ENCODE measurements at regions not wholly inside any gene's neighbourhood (a gene's known extent, or its start where the extent isn't known, plus 50 kb on each side); places are given as distances from the start of the nearest gene placed in this dataset.

DNA sequence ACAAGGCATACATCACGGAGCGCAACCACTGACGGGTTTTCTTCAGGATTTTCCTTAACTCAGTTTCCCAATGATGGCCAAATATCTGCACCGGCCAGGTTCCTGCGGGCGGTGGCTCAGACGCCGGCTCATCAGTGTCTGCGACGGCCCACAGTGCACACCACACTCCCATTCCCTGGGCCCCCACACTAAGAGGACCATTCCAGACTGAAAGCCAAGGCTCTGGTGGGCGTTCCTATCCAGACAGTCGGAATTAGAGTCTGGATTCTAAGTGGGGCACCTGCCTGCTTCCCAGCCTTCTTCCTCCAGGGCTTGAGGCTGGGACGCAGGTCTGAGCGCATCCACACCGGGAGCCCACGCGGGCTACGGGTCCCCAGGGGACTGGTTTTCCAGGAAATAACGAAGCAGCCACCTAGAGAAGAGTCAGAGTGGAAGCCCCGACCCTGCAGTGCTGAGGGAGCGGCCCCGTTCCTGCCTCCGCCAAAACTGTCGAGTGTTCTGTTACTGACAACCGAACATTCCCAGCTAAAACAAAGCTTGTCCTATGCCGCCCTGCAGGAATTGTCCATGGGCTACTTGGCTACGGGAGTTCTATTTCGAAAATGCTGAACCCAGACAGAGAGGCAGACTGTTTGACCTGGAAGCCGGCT is 75.3 kb downstream of the TMEM18 start:
- no peak overlapping the region for H3K4me3 Mint-ChIP-seq
- no peaks in the 10 kb centered on the region for H3K4me1 Mint-ChIP-seq (ENCODE audit: low read depth)
- H3K27ac Mint-ChIP-seq, result no peak overlapping the region
- H3K9me3 Mint-ChIP-seq, result no peaks in the 10 kb centered on the region
- no peak for DNase-seq
- H3K27me3 Mint-ChIP-seq, result peaks cover under 1% of the 10 kb centered on the region
- no peaks in the 10 kb centered on the region for H3K36me3 Mint-ChIP-seq (ENCODE audit: low read depth)

DNA sequence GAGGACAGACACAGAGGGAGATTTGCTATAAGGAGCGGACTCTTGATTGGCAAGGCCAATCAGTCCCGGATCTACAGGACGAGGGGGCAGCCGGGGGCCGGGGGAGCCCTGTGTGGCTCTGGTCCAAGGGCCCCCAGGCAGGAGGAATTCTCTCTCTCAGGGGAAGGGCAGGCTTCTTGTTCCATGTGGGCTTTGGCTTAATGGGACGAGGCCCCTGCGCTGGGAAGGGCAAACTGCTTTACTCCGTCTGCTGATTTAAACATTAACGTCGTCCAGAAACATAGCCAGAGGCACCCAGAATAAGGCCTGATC is 75.9 kb downstream of the TMEM18 start:
- Mint-ChIP-seq H3K4me3 (no peak overlapping the region), H3K27me3 (no peaks in the 10 kb centered on the region), H3K36me3 (ENCODE audit: low read depth) (no peaks in the 10 kb centered on the region), H3K9me3 (no peaks in the 10 kb centered on the region), H3K4me1 (ENCODE audit: low read depth) (no peaks in the 10 kb centered on the region), H3K27ac (no peak overlapping the region)
- DNase-seq, result no peak

DNA sequence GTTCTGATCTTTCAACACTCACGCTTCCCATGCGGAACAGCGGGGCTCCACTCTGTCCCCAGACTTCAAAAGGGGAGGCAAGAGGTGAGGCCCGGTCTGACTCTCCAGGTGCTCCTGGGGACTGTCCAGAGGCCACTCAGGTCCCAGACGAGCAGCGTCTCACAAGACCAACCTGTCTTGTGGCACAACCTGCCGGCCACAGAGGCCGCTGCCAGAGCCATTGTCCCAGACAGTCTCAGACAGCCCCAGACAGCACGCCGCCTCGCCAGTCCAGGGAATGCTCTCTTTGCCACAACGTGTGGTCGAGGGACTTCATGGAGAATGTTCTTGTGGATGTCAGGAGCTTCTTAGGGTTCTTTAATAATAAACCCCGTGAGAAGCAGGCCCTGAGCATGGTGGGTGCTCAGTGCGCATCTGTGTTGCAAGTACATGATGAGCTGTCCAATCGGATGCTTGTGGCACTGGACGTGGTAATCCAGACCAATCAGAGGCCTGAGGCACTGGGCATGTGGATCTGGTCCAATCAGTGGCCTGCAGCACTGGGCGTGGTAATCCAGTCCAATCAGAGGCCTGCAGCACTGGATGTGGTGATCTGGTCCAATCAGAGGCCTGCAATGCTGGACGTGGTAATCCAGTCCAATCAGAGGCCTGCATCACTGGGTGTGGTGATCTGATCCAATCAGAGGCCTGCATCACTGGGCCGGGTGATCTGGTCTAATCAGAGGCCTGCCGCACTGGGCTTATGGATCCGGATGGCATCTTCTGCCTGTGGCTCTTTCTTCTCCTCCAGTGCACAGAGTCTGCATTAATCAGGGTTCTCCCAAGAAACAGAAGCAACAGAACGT is 76.4 kb downstream of the TMEM18 start:
- Mint-ChIP-seq H3K27me3 (no peaks in the 10 kb centered on the region), H3K27ac (no peak overlapping the region), H3K36me3 (ENCODE audit: low read depth) (no peaks in the 10 kb centered on the region), H3K4me3 (no peak overlapping the region), H3K4me1 (ENCODE audit: low read depth) (no peaks in the 10 kb centered on the region), H3K9me3 (no peaks in the 10 kb centered on the region)
- DNase-seq, result no peak

- H3K27ac Mint-ChIP-seq, result no peak overlapping the region
- DNase-seq, result no peak
- no peaks in the 10 kb centered on the region for H3K4me1 Mint-ChIP-seq (ENCODE audit: low read depth)
- no peaks in the 10 kb centered on the region for H3K27me3 Mint-ChIP-seq
- H3K36me3 Mint-ChIP-seq (ENCODE audit: low read depth), result no peaks in the 10 kb centered on the region
- no peaks in the 10 kb centered on the region for H3K9me3 Mint-ChIP-seq
- H3K4me3 Mint-ChIP-seq, result no peak overlapping the region
Observed at GRCh38 chr2:599601-600000, 77.6 kb downstream of the TMEM18 start.

DNA sequence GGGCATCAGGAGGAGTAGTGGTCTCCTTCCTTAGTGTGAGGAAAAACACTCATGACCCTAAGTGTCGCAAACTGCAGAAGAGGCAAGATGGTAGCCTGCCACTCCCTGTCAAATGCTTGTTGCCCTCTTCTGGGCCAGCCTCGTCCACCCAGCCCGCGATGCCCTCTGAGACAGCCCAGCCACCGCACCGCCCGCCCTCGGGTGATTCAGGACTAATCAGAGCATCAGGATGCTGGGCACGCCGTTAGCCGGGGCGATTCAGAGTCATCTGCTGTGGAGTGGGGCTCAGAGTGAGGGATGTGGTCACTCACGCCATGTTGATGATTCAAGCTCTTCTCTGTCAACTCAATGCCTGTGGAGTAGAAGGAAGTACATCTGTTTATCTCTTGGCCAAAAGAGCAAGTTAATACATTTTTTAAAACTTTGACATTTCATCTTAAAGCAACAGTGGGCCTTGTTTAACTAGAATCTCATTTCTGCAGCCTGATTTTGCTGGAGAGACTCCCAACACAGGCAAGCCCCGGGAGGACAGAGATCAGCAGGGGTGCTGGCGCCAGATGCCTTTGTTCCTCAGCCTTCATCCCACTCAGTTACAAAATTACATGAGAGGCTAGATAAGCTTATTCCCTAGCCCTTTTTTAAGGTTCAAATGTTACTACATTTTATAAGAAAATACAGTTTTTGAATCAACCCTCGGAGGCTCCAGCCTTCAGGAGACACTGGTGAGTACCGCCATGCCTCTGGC is 79.0 kb downstream of the TMEM18 start:
- Mint-ChIP-seq H3K27me3 (no peaks in the 10 kb centered on the region), H3K27ac (no peak overlapping the region), H3K9me3 (no peaks in the 10 kb centered on the region), H3K4me3 (no peak overlapping the region), H3K36me3 (ENCODE audit: low read depth) (no peaks in the 10 kb centered on the region), H3K4me1 (ENCODE audit: low read depth) (no peaks in the 10 kb centered on the region)
- no peak for DNase-seq

GRCh38 chr2:595831-596592 is 81.2 kb downstream of the TMEM18 start:
- H3K9me3 Mint-ChIP-seq, result no peaks in the 10 kb centered on the region
- DNase-seq, result no peak
- no peaks in the 10 kb centered on the region for H3K36me3 Mint-ChIP-seq (ENCODE audit: low read depth)
- no peaks in the 10 kb centered on the region for H3K27me3 Mint-ChIP-seq
- no peak overlapping the region for H3K27ac Mint-ChIP-seq
- H3K4me3 Mint-ChIP-seq, result no peak overlapping the region
- no peaks in the 10 kb centered on the region for H3K4me1 Mint-ChIP-seq (ENCODE audit: low read depth)

DNA sequence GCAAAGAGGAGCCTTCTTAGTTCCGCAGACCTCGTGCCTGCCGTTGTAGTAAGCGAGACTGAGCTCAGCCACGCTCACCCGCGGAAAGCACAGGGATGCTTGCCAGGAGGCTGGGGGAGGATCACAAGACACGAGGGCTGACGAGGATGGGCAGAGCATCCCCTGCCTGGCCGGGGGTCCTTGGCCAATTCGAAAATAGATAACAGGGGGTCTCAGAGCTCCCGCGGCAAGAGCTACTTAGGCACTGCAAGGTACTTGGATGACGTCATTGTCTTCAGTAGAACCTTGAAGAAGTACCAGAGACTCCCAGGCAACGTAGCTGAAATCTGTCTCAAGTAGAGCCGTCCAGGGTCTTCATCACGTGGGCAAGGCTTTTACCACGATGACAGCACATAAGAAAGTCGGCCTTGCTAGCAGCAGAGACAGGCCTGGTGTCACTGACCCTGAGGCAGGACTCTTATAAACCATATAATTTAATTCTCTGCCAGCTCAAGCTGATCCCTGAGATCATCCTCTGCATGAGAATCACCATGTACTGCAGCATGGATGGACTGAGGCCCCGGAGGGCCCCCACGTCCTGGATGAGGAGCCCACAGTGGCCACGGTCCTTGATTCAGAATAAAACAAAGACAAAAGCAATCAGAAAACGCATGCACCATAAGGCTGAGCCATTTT is 81.9 kb downstream of the TMEM18 start:
- Mint-ChIP-seq H3K27ac (no peak overlapping the region), H3K36me3 (ENCODE audit: low read depth) (no peaks in the 10 kb centered on the region), H3K4me1 (ENCODE audit: low read depth) (no peaks in the 10 kb centered on the region), H3K27me3 (peaks cover 5% of the 10 kb centered on the region), H3K4me3 (no peak overlapping the region), H3K9me3 (no peaks in the 10 kb centered on the region)
- no peak for DNase-seq

DNA sequence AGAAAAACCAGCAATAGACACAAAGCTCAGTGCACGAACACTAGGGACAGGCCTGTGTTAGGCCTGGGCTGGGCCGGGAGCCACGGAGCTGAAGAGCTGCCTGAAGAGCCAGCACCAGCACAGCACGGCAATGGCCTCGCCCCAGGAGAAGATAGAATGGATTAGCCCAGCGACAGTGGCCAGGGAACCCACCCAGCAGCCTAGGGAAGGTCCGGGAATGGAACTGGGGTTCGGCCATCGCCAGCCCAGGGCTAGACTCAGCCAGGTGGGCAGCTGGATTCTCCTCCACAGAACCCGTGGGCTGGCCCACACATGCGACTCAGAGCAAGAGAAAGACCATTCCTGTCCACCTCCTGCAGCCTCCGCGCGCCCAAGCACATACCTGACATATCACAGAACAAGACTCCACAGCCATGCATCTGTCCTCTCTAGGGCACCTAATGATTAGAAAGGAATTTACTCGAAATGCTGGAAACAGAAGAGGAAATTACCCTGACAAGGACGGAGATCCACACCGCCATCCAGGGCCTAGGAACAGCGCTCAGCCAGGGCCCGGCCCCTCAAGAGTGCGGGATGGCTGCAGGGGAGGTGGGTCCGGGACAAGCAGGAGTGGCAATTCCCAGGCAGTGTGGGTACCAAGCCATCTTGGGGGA is 82.8 kb downstream of the TMEM18 start:
- Mint-ChIP-seq H3K27me3 (peaks cover 10% of the 10 kb centered on the region), H3K4me3 (no peak overlapping the region), H3K27ac (no peak overlapping the region), H3K4me1 (ENCODE audit: low read depth) (no peaks in the 10 kb centered on the region), H3K36me3 (ENCODE audit: low read depth) (no peaks in the 10 kb centered on the region), H3K9me3 (no peaks in the 10 kb centered on the region)
- no peak for DNase-seq

- H3K4me1 Mint-ChIP-seq (ENCODE audit: low read depth), result no peaks in the 10 kb centered on the region
Observed at GRCh38 chr2:593356-594026, 83.7 kb downstream of the TMEM18 start.

GRCh38 chr2:592737-593136 is 84.5 kb downstream of the TMEM18 start:
- no peaks in the 10 kb centered on the region for H3K36me3 Mint-ChIP-seq (ENCODE audit: low read depth)
- no peaks in the 10 kb centered on the region for H3K4me1 Mint-ChIP-seq (ENCODE audit: low read depth)
- H3K9me3 Mint-ChIP-seq, result no peaks in the 10 kb centered on the region
- no peak overlapping the region for H3K4me3 Mint-ChIP-seq
- no peak overlapping the region for H3K27ac Mint-ChIP-seq
- DNase-seq, result no peak
- peaks cover 17% of the 10 kb centered on the region for H3K27me3 Mint-ChIP-seq

More at GRCh38 chr2:593356-594026, 83.7 kb downstream of the TMEM18 start:
- no peaks in the 10 kb centered on the region for H3K9me3 Mint-ChIP-seq
- H3K4me3 Mint-ChIP-seq, result no peak overlapping the region
- peaks cover 14% of the 10 kb centered on the region for H3K27me3 Mint-ChIP-seq
- H3K27ac Mint-ChIP-seq, result no peak overlapping the region
- DNase-seq, result no peak
- H3K36me3 Mint-ChIP-seq (ENCODE audit: low read depth), result no peaks in the 10 kb centered on the region

- no peak for DNase-seq
- Mint-ChIP-seq H3K4me1 (ENCODE audit: low read depth) (peaks cover 3% of the 10 kb centered on the region), H3K36me3 (ENCODE audit: low read depth) (no peaks in the 10 kb centered on the region), H3K27ac (no peak overlapping the region), H3K4me3 (no peak overlapping the region), H3K9me3 (no peaks in the 10 kb centered on the region), H3K27me3 (peaks cover 31% of the 10 kb centered on the region)
Observed at GRCh38 chr2:590214-591175, 86.7 kb downstream of the TMEM18 start.

- no peaks in the 10 kb centered on the region for H3K9me3 Mint-ChIP-seq
- H3K36me3 Mint-ChIP-seq (ENCODE audit: low read depth), result no peaks in the 10 kb centered on the region
- no peak for DNase-seq
- no peak overlapping the region for H3K4me3 Mint-ChIP-seq
- peaks cover 37% of the 10 kb centered on the region for H3K27me3 Mint-ChIP-seq
- peaks cover 13% of the 10 kb centered on the region for H3K4me1 Mint-ChIP-seq (ENCODE audit: low read depth)
- H3K27ac Mint-ChIP-seq, result no peak overlapping the region
Observed at GRCh38 chr2:589281-590130, 87.7 kb downstream of the TMEM18 start.

Data from activated T-cell treated with anti-CD3 and anti-CD28 coated beads, Interleukin-2, amount 50 U/mL, for 24 hours (primary cell).